Testis (tissue), 2 donors: ENCODE measurements at regions not wholly inside any gene's neighbourhood (a gene's known extent, or its start where the extent isn't known, plus 50 kb on each side); places are given as distances from the start of the nearest gene placed in this dataset.

Experiments
- CTCF ChIP-seq, 3 experiments: fragments of 450-650 bp in 2 of 3; fragments of 200-600 bp in 1 of 3; sonication (generic) in 1 of 3; IDR thresholded peaks; one replicate each; pipeline ENCODE4 v1.5.1; 2016 to 2019; ENCODE audit warnings: antibody characterized with exemption in 3 of 3, mild to moderate bottlenecking in 2 of 3, moderate library complexity in 1 of 3
- POLR2A ChIP-seq: fragments of 450-650 bp; IDR thresholded peaks from one replicate; pipeline ENCODE4 v1.6.1; 2017; ENCODE audit warnings: antibody characterized with exemption, mild to moderate bottlenecking, moderate library complexity

DNA sequence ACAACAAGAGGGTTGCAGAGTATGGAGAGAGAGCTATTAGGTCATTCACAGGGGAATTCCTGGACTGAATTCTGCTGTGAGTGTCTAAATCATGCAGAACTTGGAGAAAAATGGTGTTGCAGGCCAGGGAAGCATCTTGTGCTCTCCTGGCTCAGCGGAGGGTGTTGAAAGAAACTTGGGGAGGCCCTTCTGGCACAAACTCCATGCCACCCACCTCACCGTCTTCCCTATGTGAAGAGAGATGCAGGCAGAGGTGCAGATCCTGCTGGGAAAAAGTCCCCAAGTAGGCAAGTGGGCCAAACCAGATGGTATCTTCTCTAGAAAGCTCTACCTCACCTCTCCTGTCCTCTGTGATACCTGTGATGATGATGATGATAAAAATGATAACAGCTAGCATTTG lies 604.3 kb upstream of the API5 start:
- no peak for TF ChIP-seq POLR2A
- no peak for TF ChIP-seq CTCF (IDR thresholded peaks at IDR 0.05)
